Chondrocyte (in vitro differentiated cells): ENCODE measurements at regions not wholly inside any gene's neighbourhood (a gene's known extent, or its start where the extent isn't known, plus 50 kb on each side); places are given as distances from the start of the nearest gene placed in this dataset.

Source experiments
- DNase-seq: peaks from one replicate; pipeline ENCODE4 v3.0.0; 2021; ENCODE audit warnings: mixed read lengths, low spot score
- H3K27ac Mint-ChIP-seq: one replicate; pipeline ENCODE4 v1.8.0; 2021; ENCODE audit warnings: mild to moderate bottlenecking, moderate library complexity, mixed read lengths; ENCODE audit not compliant: unreplicated experiment
- H3K27me3 Mint-ChIP-seq: 2 replicates; pipeline ENCODE4 v1.8.0; 2021; ENCODE audit warnings: low read depth, mixed read lengths
- H3K36me3 Mint-ChIP-seq: 2 replicates; pipeline ENCODE4 v1.8.0; 2021; ENCODE audit warnings: low read depth, mixed read lengths
- H3K4me1 Mint-ChIP-seq: 2 replicates; pipeline ENCODE4 v1.8.0; 2021; ENCODE audit warnings: low read depth, mild to moderate bottlenecking, mixed read lengths
- H3K4me3 Mint-ChIP-seq: one replicate; pipeline ENCODE4 v1.8.0; 2021; ENCODE audit warnings: mild to moderate bottlenecking, moderate library complexity, mixed read lengths; ENCODE audit not compliant: unreplicated experiment
- H3K9me3 Mint-ChIP-seq: 2 replicates; pipeline ENCODE4 v1.8.0; 2021; ENCODE audit warnings: low read depth, mixed read lengths
- CTCF ChIP-seq: fragments of 200-600 bp; sonication (generic); IDR thresholded peaks from 2 replicates; pipeline ENCODE4 v1.5.0; 2021; ENCODE audit warnings: antibody characterized with exemption, mild to moderate bottlenecking, moderate library complexity

- no peak for DNase-seq
- Mint-ChIP-seq H3K36me3 (no peaks in the 10 kb centered on the region), H3K27me3 (peaks cover 2% of the 10 kb centered on the region), H3K4me3 (no peak overlapping the region), H3K9me3 (no peaks in the 10 kb centered on the region), H3K27ac (no peak overlapping the region), H3K4me1 (no peaks in the 10 kb centered on the region)
- TF ChIP-seq CTCF: no peak
Observed at GRCh38 chr10:8323428-8324054, 269.1 kb downstream of the GATA3 start.

GRCh38 chr10:8325024-8325980 is 270.8 kb downstream of the GATA3 start:
- no peaks in the 10 kb centered on the region for H3K9me3 Mint-ChIP-seq
- H3K27ac Mint-ChIP-seq: no peak overlapping the region
- H3K4me3 Mint-ChIP-seq: no peak overlapping the region
- no peaks in the 10 kb centered on the region for H3K36me3 Mint-ChIP-seq
- no peak for TF ChIP-seq CTCF
- H3K27me3 Mint-ChIP-seq: peaks cover 12% of the 10 kb centered on the region
- H3K4me1 Mint-ChIP-seq: no peaks in the 10 kb centered on the region
- DNase-seq: no peak

- Mint-ChIP-seq H3K27ac (no peak overlapping the region), H3K4me1 (no peaks in the 10 kb centered on the region), H3K4me3 (no peak overlapping the region), H3K9me3 (no peaks in the 10 kb centered on the region), H3K27me3 (peaks cover 19% of the 10 kb centered on the region), H3K36me3 (no peaks in the 10 kb centered on the region)
- no peak for TF ChIP-seq CTCF
- no peak for DNase-seq
Observed at GRCh38 chr10:8326396-8327139, 272.1 kb downstream of the GATA3 start.

GRCh38 chr10:8327140-8327423 is 272.6 kb downstream of the GATA3 start:
- H3K4me3 Mint-ChIP-seq: no peak overlapping the region
- H3K9me3 Mint-ChIP-seq: no peaks in the 10 kb centered on the region
- H3K27ac Mint-ChIP-seq: no peak overlapping the region
- TF ChIP-seq CTCF: no peak
- H3K36me3 Mint-ChIP-seq: no peaks in the 10 kb centered on the region
- H3K4me1 Mint-ChIP-seq: peaks cover 2% of the 10 kb centered on the region
- DNase-seq: no peak
- H3K27me3 Mint-ChIP-seq: peaks cover 22% of the 10 kb centered on the region

GRCh38 chr10:8331387-8331786 is 276.9 kb downstream of the GATA3 start:
- no peaks in the 10 kb centered on the region for H3K9me3 Mint-ChIP-seq
- peaks cover 29% of the 10 kb centered on the region for H3K27me3 Mint-ChIP-seq
- no peak for DNase-seq

More at GRCh38 chr10:8331387-8331786, 276.9 kb downstream of the GATA3 start:
- no peaks in the 10 kb centered on the region for H3K36me3 Mint-ChIP-seq
- H3K4me3 Mint-ChIP-seq: no peak overlapping the region
- no peak for TF ChIP-seq CTCF
- H3K4me1 Mint-ChIP-seq: peaks cover 12% of the 10 kb centered on the region
- no peak overlapping the region for H3K27ac Mint-ChIP-seq
